PC-9 (cell line): ENCODE measurements at regions not wholly inside any gene's neighbourhood (a gene's known extent, or its start where the extent isn't known, plus 50 kb on each side); places are given as distances from the start of the nearest gene placed in this dataset.

Experiments
- BruUV-seq: library from RNA; stranded (reverse); fragments of 400-500 nt; replicated peaks from 2 replicates; lab custom pipeline; 2021; lab: Mats Ljungman, UMichigan
- CTCF ChIA-PET: fragments of 300-600 bp; sonication (Branson Sonifier 250); formaldehyde crosslinking; loops from one replicate; lab custom pipeline; 2022; ENCODE audit warnings: antibody characterized with exemption; lab: Charles Lee
- POLR2A ChIA-PET: fragments of 300-600 bp; sonication (Branson Sonifier 250); formaldehyde crosslinking; loops from one replicate; lab custom pipeline; 2022; ENCODE audit warnings: antibody characterized with exemption; ENCODE audit not compliant: unreplicated experiment; lab: Charles Lee
- DNase-seq, 2 experiments: peaks; one replicate each; pipeline versions ENCODE4 v3.0.0 to v3.0.0-alpha.2; 2015 to 2022; ENCODE audit warnings: mixed read lengths in 1 of 2
- H2AFZ ChIP-seq: fragments of 200-600 bp; sonication (generic); 2 replicates; pipeline ENCODE4 v1.8.1; 2017; ENCODE audit warnings: antibody characterized with exemption
- H3F3A ChIP-seq: fragments of 200-600 bp; sonication (generic); 2 replicates; pipeline ENCODE4 v1.8.1; 2017; ENCODE audit warnings: antibody characterized with exemption, mild to moderate bottlenecking, low read depth; ENCODE audit not compliant: insufficient read depth
- H3K27ac ChIP-seq: fragments of 200-600 bp; sonication (generic); 2 replicates; pipeline ENCODE4 v1.6.1; 2016; ENCODE audit warnings: mixed run types
- H3K27me3 ChIP-seq: fragments of 200-600 bp; sonication (generic); 2 replicates; pipeline ENCODE4 v1.6.1; 2016; ENCODE audit warnings: low read depth, mixed run types; ENCODE audit not compliant: insufficient read depth
- H3K36me3 ChIP-seq: fragments of 200-600 bp; sonication (generic); 2 replicates; pipeline ENCODE4 v1.6.1; 2016; ENCODE audit warnings: low read depth, mixed run types
- H3K4me1 ChIP-seq: fragments of 200-600 bp; sonication (generic); replicated peaks from 2 replicates; pipeline ENCODE4 v1.6.1; 2016; ENCODE audit warnings: mixed run types; ENCODE audit not compliant: insufficient read depth
- H3K4me2 ChIP-seq: fragments of 200-600 bp; sonication (generic); 2 replicates; pipeline ENCODE4 v1.6.1; 2017; ENCODE audit warnings: mixed run types
- H3K4me3 ChIP-seq: fragments of 200-600 bp; sonication (generic); 2 replicates; pipeline ENCODE4 v1.6.1; 2016; ENCODE audit warnings: mixed run types
- H3K79me2 ChIP-seq: fragments of 200-600 bp; sonication (generic); 2 replicates; pipeline ENCODE4 v1.6.1; 2017; ENCODE audit warnings: low read depth, mixed run types
- H3K9me2 ChIP-seq: fragments of 200-600 bp; sonication (generic); 2 replicates; pipeline ENCODE4 v1.8.1; 2017; ENCODE audit warnings: mild to moderate bottlenecking; ENCODE audit not compliant: insufficient read depth
- H3K9me3 ChIP-seq: fragments of 200-600 bp; sonication (generic); 2 replicates; pipeline ENCODE4 v1.8.1; 2016; ENCODE audit warnings: low read depth; ENCODE audit not compliant: insufficient read depth
- H4K20me1 ChIP-seq: fragments of 200-600 bp; sonication (generic); 2 replicates; pipeline ENCODE4 v1.8.1; 2017; ENCODE audit not compliant: insufficient read depth
- CTCF ChIP-seq: fragments of 200-600 bp; sonication (generic); conservative IDR thresholded peaks from 2 replicates; pipeline ENCODE4 v1.6.1; 2017; ENCODE audit warnings: mixed run types, antibody characterized with exemption, mild to moderate bottlenecking, moderate library complexity
- EZH2 ChIP-seq: fragments of 200-600 bp; sonication (generic); IDR thresholded peaks from 2 replicates; pipeline ENCODE4 v1.8.0; 2017; ENCODE audit warnings: antibody characterized with exemption, low read depth
- intact Hi-C: fragments of 100-400 bp; cut with micrococcal nuclease; formaldehyde crosslinking; loops from one replicate; pipeline ENCODE4 v1.10.0; 2022; ENCODE audit not compliant: unreplicated experiment

- CTCF ChIA-PET = no interaction called here
- no TSS peak for BruUV-seq
- no peak overlapping the region for H3K4me3 ChIP-seq
- no peaks in the 10 kb centered on the region; the same call in 1 of the 2 replicates for H3K4me1 ChIP-seq
- POLR2A ChIA-PET = no interaction called here
- no peaks in the 10 kb centered on the region for H3K27me3 ChIP-seq
- no peaks in the 10 kb centered on the region for H4K20me1 ChIP-seq
- no peak for TF ChIP-seq CTCF
- TF ChIP-seq EZH2 = no peak
- no peaks in the 10 kb centered on the region; the same call in 1 of the 2 replicates for H3K9me2 ChIP-seq
- H3K27ac ChIP-seq = no peak overlapping the region
- H3F3A ChIP-seq = no peaks in the 10 kb centered on the region
- H3K79me2 ChIP-seq = no peaks in the 10 kb centered on the region
- no peak for DNase-seq
- no peak overlapping the region for H3K4me2 ChIP-seq
- no peaks in the 10 kb centered on the region for H3K9me3 ChIP-seq
- no peaks in the 10 kb centered on the region for H3K36me3 ChIP-seq
- intact Hi-C loops = no loop called here
- H2AFZ ChIP-seq = no peak overlapping the region
These were observed 62.7 kb upstream of the SLCO3A1 start for GRCh38 chr15:91790836-91791235.

GRCh38 chr15:91793771-91794170 is 59.7 kb upstream of the SLCO3A1 start:
- DNase-seq = no peak
- H3K9me2 ChIP-seq = no peaks in the 10 kb centered on the region; the same call in 1 of the 2 replicates
- no TSS peak for BruUV-seq

GRCh38 chr15:91795235-91795634 is 58.3 kb upstream of the SLCO3A1 start:
- no TSS peak for BruUV-seq
- Histone ChIP-seq H3K4me3 (no peak overlapping the region), H3K27me3 (no peaks in the 10 kb centered on the region), H3K4me2 (no peak overlapping the region), H3K27ac (no peak overlapping the region), H4K20me1 (no peaks in the 10 kb centered on the region), H3K4me1 (no peaks in the 10 kb centered on the region; the same call in 1 of the 2 replicates), H2AFZ (no peak overlapping the region), H3K36me3 (no peaks in the 10 kb centered on the region), H3K9me3 (no peaks in the 10 kb centered on the region; the same call in 1 of the 2 replicates), H3K9me2 (no peaks in the 10 kb centered on the region; the same call in 1 of the 2 replicates), H3K79me2 (no peaks in the 10 kb centered on the region), H3F3A (no peaks in the 10 kb centered on the region)
- TF ChIP-seq EZH2 (no peak), CTCF (no peak)
- DNase-seq = no peak
- POLR2A ChIA-PET = no interaction called here
- intact Hi-C loops = no loop called here
- CTCF ChIA-PET = no interaction called here

More at GRCh38 chr15:91793771-91794170, 59.7 kb upstream of the SLCO3A1 start:
- ChIA-PET CTCF (no interaction called here), POLR2A (no interaction called here)
- TF ChIP-seq EZH2 (no peak), CTCF (no peak)
- Histone ChIP-seq H3K27me3 (no peaks in the 10 kb centered on the region), H3K4me2 (no peak overlapping the region), H4K20me1 (no peaks in the 10 kb centered on the region), H3K36me3 (no peaks in the 10 kb centered on the region), H3F3A (no peaks in the 10 kb centered on the region), H3K27ac (no peak overlapping the region), H3K79me2 (no peaks in the 10 kb centered on the region), H3K4me1 (no peaks in the 10 kb centered on the region; the same call in 1 of the 2 replicates), H2AFZ (no peak overlapping the region), H3K4me3 (no peak overlapping the region), H3K9me3 (no peaks in the 10 kb centered on the region; the same call in 1 of the 2 replicates)
- intact Hi-C loops = no loop called here
